ENCODE measurements at regions not wholly inside any gene's neighbourhood (a gene's known extent, or its start where the extent isn't known, plus 50 kb on each side); places are given as distances from the start of the nearest gene placed in this dataset.

- Histone ChIP-seq H3K79me2 (ENCODE audit: insufficient read depth, low read depth) (no peaks in the 10 kb centered on the region), H2AFZ (ENCODE audit: low read depth) (no peak overlapping the region), H3K27me3 (ENCODE audit: insufficient read depth, low read depth) (no peaks in the 10 kb centered on the region), H3K36me3 (ENCODE audit: insufficient read depth) (no peaks in the 10 kb centered on the region), H3K4me3 (IDR thresholded peaks at IDR 0.05; ENCODE audit: insufficient read depth, low read depth, low read length) (no peak overlapping the region), H3K4me2 (no peak overlapping the region), H4K20me1 (ENCODE audit: insufficient read depth) (no peaks in the 10 kb centered on the region), H3K9ac (no peak overlapping the region), H3K27ac (no peak overlapping the region), H3K4me1 (ENCODE audit: low read depth, poor library complexity, severe bottlenecking) (no peaks in the 10 kb centered on the region)
- no peak for TF ChIP-seq CTCF (conservative IDR thresholded peaks at IDR 0.05; ENCODE audit: low read depth, low read length)
Measured at GRCh38 chr12:13444076-13444475, 247.6 kb downstream of the EMP1 start.

GRCh38 chr12:13443498-13443897 is 247.0 kb downstream of the EMP1 start:
- no peak overlapping the region for H3K9ac ChIP-seq
- TF ChIP-seq CTCF (conservative IDR thresholded peaks at IDR 0.05; ENCODE audit: low read depth, low read length) = no peak
- H3K4me1 ChIP-seq (ENCODE audit: low read depth, poor library complexity, severe bottlenecking) = no peaks in the 10 kb centered on the region
- H3K79me2 ChIP-seq (ENCODE audit: insufficient read depth, low read depth) = no peaks in the 10 kb centered on the region
- H3K4me2 ChIP-seq = no peak overlapping the region
- H3K4me3 ChIP-seq (IDR thresholded peaks at IDR 0.05; ENCODE audit: insufficient read depth, low read depth, low read length) = no peak overlapping the region
- H3K27ac ChIP-seq = no peak overlapping the region
- H2AFZ ChIP-seq (ENCODE audit: low read depth) = no peak overlapping the region
- no peaks in the 10 kb centered on the region for H3K27me3 ChIP-seq (ENCODE audit: insufficient read depth, low read depth)
- H4K20me1 ChIP-seq (ENCODE audit: insufficient read depth) = no peaks in the 10 kb centered on the region
- no peaks in the 10 kb centered on the region for H3K36me3 ChIP-seq (ENCODE audit: insufficient read depth)

GRCh38 chr12:13443028-13443427 is 246.5 kb downstream of the EMP1 start:
- no peaks in the 10 kb centered on the region for H3K27me3 ChIP-seq (ENCODE audit: insufficient read depth, low read depth)
- H3K36me3 ChIP-seq (ENCODE audit: insufficient read depth) = no peaks in the 10 kb centered on the region
- H4K20me1 ChIP-seq (ENCODE audit: insufficient read depth) = no peaks in the 10 kb centered on the region
- no peaks in the 10 kb centered on the region for H3K79me2 ChIP-seq (ENCODE audit: insufficient read depth, low read depth)
- no peak overlapping the region for H3K4me2 ChIP-seq
- no peak overlapping the region for H3K4me3 ChIP-seq (IDR thresholded peaks at IDR 0.05; ENCODE audit: insufficient read depth, low read depth, low read length)
- TF ChIP-seq CTCF (conservative IDR thresholded peaks at IDR 0.05; ENCODE audit: low read depth, low read length) = no peak
- H2AFZ ChIP-seq (ENCODE audit: low read depth) = no peak overlapping the region
- H3K4me1 ChIP-seq (ENCODE audit: low read depth, poor library complexity, severe bottlenecking) = no peaks in the 10 kb centered on the region
- no peak overlapping the region for H3K9ac ChIP-seq
- H3K27ac ChIP-seq = no peak overlapping the region

DNA sequence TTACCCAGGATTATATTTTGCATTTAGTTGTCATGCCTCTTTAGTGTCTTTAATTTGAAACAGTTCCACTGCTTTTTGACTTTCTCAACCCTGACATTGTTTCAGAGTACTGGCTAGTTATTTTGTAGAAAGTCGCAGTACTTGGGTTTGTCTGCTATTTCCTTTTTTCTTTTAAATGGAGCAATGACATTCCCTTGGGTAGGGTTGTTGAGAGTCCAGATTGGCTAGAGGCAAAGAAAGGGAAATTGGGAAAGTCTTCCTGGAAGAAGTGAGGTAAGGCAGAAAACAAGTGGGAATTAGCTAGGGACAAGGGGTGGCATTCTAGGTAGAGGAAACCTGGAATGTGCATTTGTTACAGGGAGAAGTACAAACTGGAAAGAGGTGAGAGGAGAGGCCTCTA is 245.9 kb downstream of the EMP1 start:
- H3K36me3 ChIP-seq (ENCODE audit: insufficient read depth) = no peaks in the 10 kb centered on the region
- no peaks in the 10 kb centered on the region for H4K20me1 ChIP-seq (ENCODE audit: insufficient read depth)
- no peak overlapping the region for H2AFZ ChIP-seq (ENCODE audit: low read depth)
- no peak overlapping the region for H3K4me2 ChIP-seq
- H3K27me3 ChIP-seq (ENCODE audit: insufficient read depth, low read depth) = no peaks in the 10 kb centered on the region
- no peaks in the 10 kb centered on the region for H3K4me1 ChIP-seq (ENCODE audit: low read depth, poor library complexity, severe bottlenecking)
- no peak for TF ChIP-seq CTCF (conservative IDR thresholded peaks at IDR 0.05; ENCODE audit: low read depth, low read length)
- no peak overlapping the region for H3K9ac ChIP-seq
- no peaks in the 10 kb centered on the region for H3K79me2 ChIP-seq (ENCODE audit: insufficient read depth, low read depth)
- H3K4me3 ChIP-seq (IDR thresholded peaks at IDR 0.05; ENCODE audit: insufficient read depth, low read depth, low read length) = no peak overlapping the region
- no peak overlapping the region for H3K27ac ChIP-seq

- H3K79me2 ChIP-seq (ENCODE audit: insufficient read depth, low read depth) = no peaks in the 10 kb centered on the region
- no peaks in the 10 kb centered on the region for H3K27me3 ChIP-seq (ENCODE audit: insufficient read depth, low read depth)
- TF ChIP-seq CTCF (conservative IDR thresholded peaks at IDR 0.05; ENCODE audit: low read depth, low read length) = no peak
- H3K4me2 ChIP-seq = no peak overlapping the region
- H3K4me1 ChIP-seq (ENCODE audit: low read depth, poor library complexity, severe bottlenecking) = no peaks in the 10 kb centered on the region
- no peaks in the 10 kb centered on the region for H3K36me3 ChIP-seq (ENCODE audit: insufficient read depth)
- no peak overlapping the region for H3K9ac ChIP-seq
- no peak overlapping the region for H3K27ac ChIP-seq
- H2AFZ ChIP-seq (ENCODE audit: low read depth) = no peak overlapping the region
- H3K4me3 ChIP-seq (IDR thresholded peaks at IDR 0.05; ENCODE audit: insufficient read depth, low read depth, low read length) = no peak overlapping the region
- H4K20me1 ChIP-seq (ENCODE audit: insufficient read depth) = no peaks in the 10 kb centered on the region
Measured at GRCh38 chr12:13440844-13441243, 244.3 kb downstream of the EMP1 start.
